ENCODE measurements at regions not wholly inside any gene's neighbourhood (a gene's known extent, or its start where the extent isn't known, plus 50 kb on each side); places are given as distances from the start of the nearest gene placed in this dataset.

GRCh38 chr2:236848501-236848900 is 237.2 kb upstream of the COPS8 start:
- Histone ChIP-seq H2BK5ac (ENCODE audit: low read depth, low read length) (peak overlapping the region; percentile 88; the same call in 1 of the 2 replicates), H3K4me3 (ENCODE audit: extremely low read depth in 1 of 4, insufficient read depth in 2 of 4, low read depth in 3 of 4, low read length in 4 of 4) (peak overlapping the region in 1 of 4 experiments; percentile 32; a peak in 1 of 8 replicates), H3K23me2 (ENCODE audit: low read depth, low read length) (no peaks in the 10 kb centered on the region), H4K20me1 (replicated peaks in 1 of 2; ENCODE audit: control insufficient read depth in 1 of 2, insufficient read depth in 2 of 2, low read length in 2 of 2) (no peaks in the 10 kb centered on the region), H4K91ac (replicated peaks; ENCODE audit: insufficient read length, low read length) (peak overlapping the region; percentile 96), H3K27me3 (replicated peaks in 1 of 4; ENCODE audit: control insufficient read depth in 3 of 4, extremely low read depth in 1 of 4, insufficient read depth in 3 of 4, low read length in 3 of 4) (peaks cover 0 to 4% (median 0%) of the 10 kb centered on the region in 4 experiments; a peak in 1 of 7 replicates), H3K27ac (ENCODE audit: low read depth, low read length) (0 out of 2 replicates have a peak overlapping the region, but pooled peaks have one; percentile 29), H3K23ac (ENCODE audit: insufficient read length) (no peak overlapping the region), H4K5ac (ENCODE audit: insufficient read length, low read depth, low read length) (no peak overlapping the region), H2BK120ac (replicated peaks; ENCODE audit: low read depth, low read length) (peak overlapping the region; percentile 56), H2BK20ac (ENCODE audit: low read length) (no peak overlapping the region), H2AK5ac (ENCODE audit: low read depth, low read length) (peak overlapping the region; percentile 99; the same call in 1 of the 2 replicates), H3K79me1 (ENCODE audit: low read depth, low read length) (no peaks in the 10 kb centered on the region), H3K79me2 (ENCODE audit: control insufficient read depth in 1 of 2, insufficient read depth in 2 of 2, low read length in 2 of 2) (no peaks in the 10 kb centered on the region), H4K8ac (ENCODE audit: extremely low read depth, insufficient read depth, low read length) (no peak overlapping the region), H2BK15ac (ENCODE audit: low read length) (peak overlapping the region; percentile 25; the same call in 1 of the 2 replicates), H2AFZ (ENCODE audit: low read length) (no peak overlapping the region), H3K18ac (ENCODE audit: extremely low read depth, low read length) (peak overlapping the region; percentile 78; the same call in 1 of the 2 replicates), H3K14ac (ENCODE audit: insufficient read length) (no peak overlapping the region), H3K9me3 (ENCODE audit: insufficient read depth in 2 of 2, low read depth in 1 of 2, low read length in 1 of 2) (peaks cover 10 to 23% of the 10 kb centered on the region in 2 experiments), H2BK12ac (ENCODE audit: low read depth, low read length) (peak overlapping the region; percentile 98; the same call in 1 of the 2 replicates), H3K4ac (replicated peaks; ENCODE audit: insufficient read length, low read depth, low read length) (peak overlapping the region; percentile 12), H3K9ac (replicated peaks in 1 of 4; ENCODE audit: extremely low read depth in 1 of 4, low read depth in 3 of 4, low read length in 3 of 4) (no peak overlapping the region), H3K4me1 (replicated peaks in 1 of 4; ENCODE audit: control insufficient read depth in 3 of 4, insufficient read depth in 4 of 4, low read length in 3 of 4) (peaks cover 9 to 22% (median 17%) of the 10 kb centered on the region in 4 experiments), H3K56ac (replicated peaks; ENCODE audit: insufficient read length, low read depth, low read length) (no peak overlapping the region), H3K36me3 (ENCODE audit: control insufficient read depth in 2 of 4, insufficient read depth in 4 of 4, low read length in 3 of 4) (no peaks in the 10 kb centered on the region), H3K4me2 (ENCODE audit: insufficient read depth in 1 of 2, low read depth in 2 of 2, low read length in 2 of 2) (peak overlapping the region; percentile 38 to 61; a peak in 3 of 4 replicates)
- ChIA-PET CTCF (ENCODE audit: partially characterized antibody) (no interaction called here), POLR2A (ENCODE audit: partially characterized antibody) (no interaction called here)
- DNase-seq (ENCODE audit: low read depth in 1 of 2, low spot score in 2 of 2) (no peak), FAIRE-seq (no peak)
- no peak for TF ChIP-seq RBBP5 (IDR thresholded peaks at IDR 0.05; ENCODE audit: borderline replicate concordance, low read depth, low read length)
- TF ChIP-seq, protein P1, sequence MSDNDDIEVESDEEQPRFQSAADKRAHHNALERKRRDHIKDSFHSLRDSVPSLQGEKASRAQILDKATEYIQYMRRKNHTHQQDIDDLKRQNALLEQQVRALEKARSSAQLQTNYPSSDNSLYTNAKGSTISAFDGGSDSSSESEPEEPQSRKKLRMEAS (IDR thresholded peaks at IDR 0.05): no peak
- no peak for TF ChIP-seq ASH2L (IDR thresholded peaks at IDR 0.05; ENCODE audit: low read length)
- TF ChIP-seq FOSL1 (IDR thresholded peaks at IDR 0.05; ENCODE audit: insufficient read depth, low read depth, low read length): no peak
- TF ChIP-seq POU5F1 (IDR thresholded peaks at IDR 0.05; ENCODE audit: low read depth, low read length): no peak
- WGBS, 2 experiments (ENCODE audit: extremely low coverage in 1 of 2, insufficient coverage in 1 of 2, insufficient read length in 1 of 2, insufficient replicate concordance in 2 of 2, low coverage in 1 of 2, low lambda C conversion rate in 2 of 2, missing lambda C conversion rate in 1 of 2): 77% methylated on average over 11 of the region's 11 CpGs; no CpG with 5 or more reads in 1 of the 2 experiments

Data from H1 (cell line).